Stimulated activated CD4-positive, alpha-beta T cell treated with anti-CD3 and anti-CD28 coated beads, Interleukin-4, amount 100 ng/mL, for 1 hour (primary cell): ENCODE measurements at regions not wholly inside any gene's neighbourhood (a gene's known extent, or its start where the extent isn't known, plus 50 kb on each side); places are given as distances from the start of the nearest gene placed in this dataset.
"Not testable (repeated sequence)": the region's sequence is repeated elsewhere in the genome, so short reads cannot be mapped to it uniquely, and the experiment has no call there.

Experiments used
- DNase-seq: peaks from one replicate; pipeline ENCODE4 v3.0.0-alpha.2; 2020

GRCh38 chr5:108581026-108581425 lies 166.7 kb upstream of the FER start:
- DNase-seq, result no peak

- no peak for DNase-seq
Measured at GRCh38 chr5:108579236-108579635, 168.5 kb upstream of the FER start.

- no peak for DNase-seq
Measured at GRCh38 chr5:108578791-108579190, 168.9 kb upstream of the FER start.

- no peak for DNase-seq
Measured at GRCh38 chr5:108567429-108567828, 180.3 kb upstream of the FER start.

GRCh38 chr5:108564441-108564840 lies 182.5 kb upstream of the FBXL17 start:
- no peak for DNase-seq

GRCh38 chr5:108562205-108562454 lies 180.2 kb upstream of the FBXL17 start:
- DNase-seq, result no peak

- no peak for DNase-seq
Measured at GRCh38 chr5:108561416-108562204, 179.7 kb upstream of the FBXL17 start.

- DNase-seq, result no peak
Measured at GRCh38 chr5:108560581-108560980, 178.7 kb upstream of the FBXL17 start.

- DNase-seq, result no peak
Measured at GRCh38 chr5:108560166-108560565, 178.3 kb upstream of the FBXL17 start.

GRCh38 chr5:108558840-108559239 lies 176.9 kb upstream of the FBXL17 start:
- DNase-seq, result not testable (repeated sequence)

- not testable (repeated sequence) for DNase-seq
Measured at GRCh38 chr5:108558142-108558541, 176.2 kb upstream of the FBXL17 start.

- no peak for DNase-seq
Measured at GRCh38 chr5:108557686-108558085, 175.8 kb upstream of the FBXL17 start.

GRCh38 chr5:108556441-108557145 lies 174.7 kb upstream of the FBXL17 start:
- DNase-seq, result no peak

- DNase-seq, result no peak
Measured at GRCh38 chr5:108548684-108549596, 167.0 kb upstream of the FBXL17 start.

GRCh38 chr5:108546939-108547338 lies 165.0 kb upstream of the FBXL17 start:
- no peak for DNase-seq

- no peak for DNase-seq
Measured at GRCh38 chr5:108545301-108545700, 163.4 kb upstream of the FBXL17 start.

GRCh38 chr5:108543486-108543885 lies 161.6 kb upstream of the FBXL17 start:
- DNase-seq, result no peak

- no peak for DNase-seq
Measured at GRCh38 chr5:108541836-108542235, 159.9 kb upstream of the FBXL17 start.

- no peak for DNase-seq
Measured at GRCh38 chr5:108536321-108536720, 154.4 kb upstream of the FBXL17 start.

GRCh38 chr5:108532129-108532445 lies 150.2 kb upstream of the FBXL17 start:
- not testable (repeated sequence) for DNase-seq

GRCh38 chr5:108531367-108532128 lies 149.7 kb upstream of the FBXL17 start:
- no peak for DNase-seq

- no peak for DNase-seq
Measured at GRCh38 chr5:108530706-108531105, 148.8 kb upstream of the FBXL17 start.

- DNase-seq, result no peak
Measured at GRCh38 chr5:108529381-108529780, 147.5 kb upstream of the FBXL17 start.
